CD4-positive, alpha-beta T cell (primary cell): ENCODE measurements at regions not wholly inside any gene's neighbourhood (a gene's known extent, or its start where the extent isn't known, plus 50 kb on each side); places are given as distances from the start of the nearest gene placed in this dataset.
"Not testable (repeated sequence)": the region's sequence is repeated elsewhere in the genome, so short reads cannot be mapped to it uniquely, and the experiment has no call there.

Source experiments
- ATAC-seq: fragments of 200-7000 bp; cut with Tn5 transposase; one replicate; pipeline ENCODE4 v1.10.0; 2022; ENCODE audit warnings: mild to moderate bottlenecking; ENCODE audit not compliant: poor library complexity
- CTCF ChIA-PET: fragments of 350-600 bp; sonication (Branson Sonifier 250); formaldehyde crosslinking; loops from one replicate; lab custom pipeline; 2021; ENCODE audit warnings: antibody characterized with exemption, inconsistent platforms; lab: Charles Lee
- POLR2A ChIA-PET: fragments of 350-600 bp; sonication (Branson Sonifier 250); formaldehyde crosslinking; loops from one replicate; lab custom pipeline; 2021; ENCODE audit warnings: antibody characterized with exemption, inconsistent platforms; lab: Charles Lee
- DNase-seq, 14 experiments: peaks; one replicate each; pipeline ENCODE4 v3.0.0-alpha.2; 2013 to 2020; ENCODE audit warnings: mixed read lengths in 2 of 14
- H3K27ac ChIP-seq, 2 donors: one replicate each; pipeline versions ENCODE4 v1.5.1 to v1.7.0; 2013; ENCODE audit warnings: low read length in 2 of 2, low read depth in 1 of 2, mild to moderate bottlenecking in 1 of 2
- H3K27me3 ChIP-seq, 2 experiments: 1 replicate in 1 of 2; 2 replicates in 1 of 2; pipeline versions ENCODE4 v1.6.1 to v1.7.0; 2013; ENCODE audit warnings: low read length in 2 of 2, control low read depth in 1 of 2, mild to moderate bottlenecking in 1 of 2, moderate library complexity in 1 of 2; ENCODE audit not compliant: insufficient read depth in 2 of 2, control insufficient read depth in 1 of 2
- H3K36me3 ChIP-seq: one replicate; pipeline ENCODE4 v1.6.1; 2013; ENCODE audit warnings: low read length, control low read depth; ENCODE audit not compliant: insufficient read depth
- H3K4me1 ChIP-seq: one replicate; pipeline ENCODE4 v1.6.1; 2013; ENCODE audit warnings: low read length, control low read depth; ENCODE audit not compliant: insufficient read depth
- H3K4me3 ChIP-seq: one replicate; pipeline ENCODE4 v1.5.1; 2013; ENCODE audit warnings: mild to moderate bottlenecking, low read length, moderate library complexity
- H3K9me3 ChIP-seq, 2 experiments: 1 replicate in 1 of 2; 2 replicates in 1 of 2; pipeline versions ENCODE4 v1.6.1 to v1.7.0; 2013; ENCODE audit warnings: low read length in 2 of 2, mild to moderate bottlenecking in 2 of 2, control low read depth in 1 of 2, moderate library complexity in 1 of 2; ENCODE audit not compliant: control insufficient read depth in 1 of 2, insufficient read depth in 1 of 2
- H3K27ac Mint-ChIP-seq: one replicate; pipeline ENCODE4 v1.8.0; 2020; ENCODE audit warnings: mixed read lengths
- H3K27me3 Mint-ChIP-seq: one replicate; pipeline ENCODE4 v1.8.0; 2021; ENCODE audit warnings: mixed read lengths
- H3K36me3 Mint-ChIP-seq: one replicate; pipeline ENCODE4 v1.8.0; 2021; ENCODE audit warnings: low read depth, mixed read lengths
- H3K4me1 Mint-ChIP-seq: one replicate; pipeline ENCODE4 v1.8.0; 2021; ENCODE audit warnings: low read depth, mixed read lengths
- H3K4me3 Mint-ChIP-seq: one replicate; pipeline ENCODE4 v1.8.0; 2020; ENCODE audit warnings: mild to moderate bottlenecking, mixed read lengths
- H3K9me3 Mint-ChIP-seq: one replicate; pipeline ENCODE4 v1.8.0; 2020; ENCODE audit warnings: mixed read lengths
- intact Hi-C, 2 experiments: fragments of 100-400 bp; cut with DNase I in 1 of 2; cut with micrococcal nuclease in 1 of 2; formaldehyde crosslinking; loops; one replicate each; pipeline versions ENCODE4 v1.15.1 to v1.9.0; 2023 to 2025; cut with DNase I, micrococcal nuclease

DNA sequence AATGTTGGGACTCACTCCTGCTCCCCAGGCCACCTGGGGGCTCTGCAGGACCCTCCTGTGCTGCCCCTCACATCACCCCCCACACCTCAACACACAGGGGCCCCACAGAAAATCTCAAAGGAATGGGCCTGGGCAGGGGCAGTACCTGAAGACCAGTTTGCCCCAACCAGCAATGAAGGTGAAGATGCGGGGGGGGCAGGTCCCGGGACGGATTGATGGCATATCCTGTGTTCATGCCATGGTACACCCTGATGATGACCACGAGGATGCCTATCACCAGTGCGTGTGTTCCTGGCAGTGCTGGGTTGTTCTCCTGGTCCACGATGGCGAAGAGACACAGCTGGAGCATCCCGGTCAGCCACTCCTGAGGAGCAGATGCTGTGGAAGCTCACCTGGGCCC lies 663.0 kb downstream of the FOXD4L5 start:
- DNase-seq = peak in 2 of 14 experiments; percentile 2 to 16
- H3K4me1 Mint-ChIP-seq, H3K36me3 ChIP-seq, H3K27me3 Mint-ChIP-seq, H3K27me3 ChIP-seq, intact Hi-C loops, H3K4me3 ChIP-seq, H3K27ac Mint-ChIP-seq, H3K36me3 Mint-ChIP-seq, H3K9me3 Mint-ChIP-seq, POLR2A ChIA-PET, H3K4me3 Mint-ChIP-seq, CTCF ChIA-PET, H3K9me3 ChIP-seq, ATAC-seq, H3K27ac ChIP-seq, H3K4me1 ChIP-seq: not testable (repeated sequence)
